ENCODE measurements at regions not wholly inside any gene's neighbourhood (a gene's known extent, or its start where the extent isn't known, plus 50 kb on each side); places are given as distances from the start of the nearest gene placed in this dataset.

DNA sequence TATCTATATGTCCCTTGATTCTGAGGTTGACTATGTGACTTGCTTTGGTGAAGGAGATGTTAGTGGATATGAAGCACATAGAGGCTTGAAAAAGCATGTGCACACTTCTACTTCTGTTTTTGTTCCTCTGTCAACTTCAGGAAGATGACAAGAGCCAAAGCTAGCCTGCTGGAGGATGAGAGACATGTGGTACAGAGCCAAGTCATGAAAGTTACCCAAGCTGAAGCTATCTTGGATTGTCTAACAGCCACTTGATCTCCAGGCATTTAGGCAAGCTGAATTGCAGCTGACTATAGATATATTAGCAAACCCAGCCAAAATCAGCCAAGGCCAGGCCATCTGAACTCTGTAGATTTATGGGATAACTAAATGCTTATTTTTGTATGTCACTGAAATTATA lies 70.8 kb upstream of the DYNLT3 start:
- Histone ChIP-seq H3K36me3 (replicated peaks in 1 of 2; ENCODE audit: control insufficient read depth in 1 of 2, insufficient read depth in 2 of 2, low read length in 2 of 2) (no peaks in the 10 kb centered on the region), H3K27ac (ENCODE audit: extremely low read length, insufficient read depth, low read length) (no peak overlapping the region), H2AFZ (ENCODE audit: low read length) (no peak overlapping the region), H3K9ac (ENCODE audit: insufficient read depth, low read depth, low read length) (no peak overlapping the region), H3K4me1 (ENCODE audit: insufficient read depth, low read length) (no peaks in the 10 kb centered on the region), H3K79me2 (ENCODE audit: insufficient read depth, low read length) (no peaks in the 10 kb centered on the region), H3K4me3 (replicated peaks in 1 of 3; ENCODE audit: insufficient read depth in 1 of 3, low read depth in 2 of 3, low read length in 3 of 3) (no peak overlapping the region), H3K9me3 (ENCODE audit: low read length) (no peaks in the 10 kb centered on the region), H3K27me3 (ENCODE audit: control insufficient read depth in 1 of 2, insufficient read depth in 2 of 2, low read length in 2 of 2) (no peaks in the 10 kb centered on the region), H4K20me1 (ENCODE audit: insufficient read depth, low read length) (no peaks in the 10 kb centered on the region), H3K4me2 (ENCODE audit: low read depth, low read length) (no peak overlapping the region)
- ChIA-PET POLR2A (no interaction called here), CTCF (ENCODE audit: low intra/inter-chr PET ratio, low total read pairs) (no interaction called here)
- no peak for FAIRE-seq
- BruUV-seq (replicated peaks) = no TSS peak
- no peak for ATAC-seq
- in situ Hi-C loops (cut with HindIII; ENCODE audit: extremely low pct_ligation_motif_present, low pct_unique_long_range_greater_than_20kb) (no loop called here), intact Hi-C loops (cut with micrococcal nuclease; ENCODE audit: unreplicated experiment) (no loop called here)
- TF ChIP-seq, protein P1, sequence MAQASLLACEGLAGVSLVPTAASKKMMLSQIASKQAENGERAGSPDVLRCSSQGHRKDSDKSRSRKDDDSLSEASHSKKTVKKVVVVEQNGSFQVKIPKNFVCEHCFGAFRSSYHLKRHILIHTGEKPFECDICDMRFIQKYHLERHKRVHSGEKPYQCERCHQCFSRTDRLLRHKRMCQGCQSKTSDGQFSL (CRISPR knock-in tag; IDR thresholded peaks at IDR 0.05) = no peak
- TF ChIP-seq ARNT (IDR thresholded peaks at IDR 0.05) (no peak), RBM22 (optimal IDR thresholded peaks at IDR 0.05; ENCODE audit: low read length) (no peak), ZNF605 (CRISPR knock-in tag; IDR thresholded peaks at IDR 0.05) (no peak), SNAI1 (CRISPR knock-in tag; IDR thresholded peaks at IDR 0.05; ENCODE audit: borderline replicate concordance) (no peak), ZNF607 (CRISPR knock-in tag; IDR thresholded peaks at IDR 0.05; ENCODE audit: borderline replicate concordance) (no peak), NFE2L2 (IDR thresholded peaks at IDR 0.05; ENCODE audit: low read length) (no peak), SOX5 (CRISPR knock-in tag; IDR thresholded peaks at IDR 0.05; ENCODE audit: borderline replicate concordance) (no peak), RXRA (CRISPR knock-in tag; IDR thresholded peaks at IDR 0.05) (no peak), GABPA (IDR thresholded peaks at IDR 0.05; ENCODE audit: low read depth, low read length) (no peak), GABPA (CRISPR knock-in tag; IDR thresholded peaks at IDR 0.05; ENCODE audit: low read depth) (no peak), ZFYVE20 (CRISPR knock-in tag; IDR thresholded peaks at IDR 0.05; ENCODE audit: borderline replicate concordance, low read depth) (no peak)
- TF ChIP-seq, protein P2, sequence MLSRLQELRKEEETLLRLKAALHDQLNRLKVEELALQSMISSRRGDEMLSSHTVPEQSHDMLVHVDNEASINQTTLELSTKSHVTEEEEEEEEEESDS (CRISPR knock-in tag; IDR thresholded peaks at IDR 0.05; ENCODE audit: borderline replicate concordance) = no peak
- TF ChIP-seq, protein P3, sequence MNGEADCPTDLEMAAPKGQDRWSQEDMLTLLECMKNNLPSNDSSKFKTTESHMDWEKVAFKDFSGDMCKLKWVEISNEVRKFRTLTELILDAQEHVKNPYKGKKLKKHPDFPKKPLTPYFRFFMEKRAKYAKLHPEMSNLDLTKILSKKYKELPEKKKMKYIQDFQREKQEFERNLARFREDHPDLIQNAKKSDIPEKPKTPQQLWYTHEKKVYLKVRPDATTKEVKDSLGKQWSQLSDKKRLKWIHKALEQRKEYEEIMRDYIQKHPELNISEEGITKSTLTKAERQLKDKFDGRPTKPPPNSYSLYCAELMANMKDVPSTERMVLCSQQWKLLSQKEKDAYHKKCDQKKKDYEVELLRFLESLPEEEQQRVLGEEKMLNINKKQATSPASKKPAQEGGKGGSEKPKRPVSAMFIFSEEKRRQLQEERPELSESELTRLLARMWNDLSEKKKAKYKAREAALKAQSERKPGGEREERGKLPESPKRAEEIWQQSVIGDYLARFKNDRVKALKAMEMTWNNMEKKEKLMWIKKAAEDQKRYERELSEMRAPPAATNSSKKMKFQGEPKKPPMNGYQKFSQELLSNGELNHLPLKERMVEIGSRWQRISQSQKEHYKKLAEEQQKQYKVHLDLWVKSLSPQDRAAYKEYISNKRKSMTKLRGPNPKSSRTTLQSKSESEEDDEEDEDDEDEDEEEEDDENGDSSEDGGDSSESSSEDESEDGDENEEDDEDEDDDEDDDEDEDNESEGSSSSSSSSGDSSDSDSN (CRISPR knock-in tag; IDR thresholded peaks at IDR 0.05) = no peak
- DNase-seq (ENCODE audit: low spot score) = no peak

All from HepG2 (cell line).